GM18873 (cell line): ENCODE measurements at regions not wholly inside any gene's neighbourhood (a gene's known extent, or its start where the extent isn't known, plus 50 kb on each side); places are given as distances from the start of the nearest gene placed in this dataset.

ENCODE experiments used
- ATAC-seq: cut with Tn5 transposase; IDR thresholded peaks from one replicate; pipeline ENCODE4 v1.9.1; 2021; ENCODE audit warnings: mild to moderate bottlenecking, moderate library complexity, moderate number of reproducible peaks; ENCODE audit not compliant: unreplicated experiment, low FRiP score

- no peak for ATAC-seq
These were observed 174.6 kb downstream of the ZNF330 start for GRCh38 chr4:141395246-141395830.

- ATAC-seq = no peak
These were observed 175.2 kb downstream of the ZNF330 start for GRCh38 chr4:141395919-141396318.

DNA sequence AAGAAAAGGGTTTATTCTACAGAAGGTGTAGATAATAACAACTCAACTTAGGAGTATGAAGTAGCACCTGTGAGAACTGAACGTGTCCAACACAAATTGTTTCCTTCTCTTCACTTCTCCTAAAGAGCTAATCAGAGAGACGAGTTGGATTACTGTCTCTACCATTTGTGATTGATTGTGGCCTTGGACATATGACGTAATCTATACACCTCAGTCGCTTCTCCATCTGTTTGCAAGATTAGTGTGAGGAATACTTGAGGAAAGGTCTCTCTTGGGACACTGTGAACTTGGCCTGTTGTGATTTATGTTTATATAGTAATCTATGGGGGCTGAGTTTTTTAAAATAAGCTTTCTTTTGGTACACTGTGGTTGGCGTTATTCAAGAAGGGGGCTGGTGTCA is 182.0 kb downstream of the ZNF330 start:
- no peak for ATAC-seq

GRCh38 chr4:141403782-141404181 is 183.1 kb downstream of the ZNF330 start:
- ATAC-seq = no peak

DNA sequence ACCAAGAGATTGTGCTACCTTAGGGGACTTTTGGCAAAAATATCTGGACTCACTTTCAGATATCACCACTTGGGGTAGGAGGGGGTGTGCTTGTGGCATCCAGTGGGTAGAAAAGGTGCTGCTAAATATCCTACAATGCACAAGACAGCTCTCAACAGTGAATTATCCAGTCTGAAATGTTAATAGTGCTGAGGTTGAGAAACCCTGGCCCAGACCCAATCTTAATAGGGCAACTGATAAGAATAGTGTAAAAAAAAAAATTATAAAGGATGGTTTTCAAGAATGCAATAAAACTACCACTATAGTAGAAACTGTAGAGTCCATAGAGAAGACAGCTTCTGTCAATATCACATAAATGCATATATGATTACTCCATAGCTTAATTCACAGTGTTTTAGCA is 185.5 kb downstream of the ZNF330 start:
- ATAC-seq = no peak

DNA sequence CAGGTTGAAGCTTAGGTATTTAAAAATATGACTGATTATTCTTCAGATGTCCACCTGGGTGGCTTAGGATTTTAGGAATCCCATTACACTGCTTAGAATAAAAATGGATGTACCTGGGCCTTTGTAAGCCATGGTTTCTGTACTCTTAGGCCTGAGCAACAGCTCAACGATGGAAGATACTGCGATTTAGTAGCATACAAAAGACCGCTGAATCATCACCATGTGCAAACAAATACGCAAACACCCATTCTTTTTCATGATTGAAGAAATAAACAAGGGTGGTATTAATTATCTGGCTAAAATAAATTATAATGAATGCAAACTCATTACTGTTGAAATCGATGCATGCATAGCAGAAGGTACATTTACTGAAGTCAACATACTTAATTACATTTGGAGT is 188.9 kb downstream of the ZNF330 start:
- no peak for ATAC-seq

DNA sequence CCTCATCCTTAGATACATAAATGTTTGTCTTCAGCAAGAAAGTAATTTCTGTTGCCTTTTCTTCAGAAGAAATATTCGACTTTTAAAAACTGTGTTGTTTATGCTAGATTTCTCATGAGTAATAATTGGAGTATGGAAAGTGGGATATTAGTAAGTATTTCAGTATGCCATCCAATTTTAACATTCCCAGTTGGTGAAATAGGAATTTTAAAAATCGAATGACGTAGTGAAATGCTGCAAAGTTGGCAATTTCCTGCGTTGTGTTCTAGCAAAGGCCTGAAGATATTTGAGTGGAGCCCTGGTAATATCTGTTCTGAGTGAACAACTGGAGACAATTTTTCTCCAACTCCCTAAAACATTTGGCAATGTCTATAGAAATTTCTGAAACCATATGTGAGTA is 190.1 kb downstream of the ZNF330 start:
- ATAC-seq = no peak

GRCh38 chr4:141411936-141412335 is 191.2 kb downstream of the ZNF330 start:
- ATAC-seq = no peak

DNA sequence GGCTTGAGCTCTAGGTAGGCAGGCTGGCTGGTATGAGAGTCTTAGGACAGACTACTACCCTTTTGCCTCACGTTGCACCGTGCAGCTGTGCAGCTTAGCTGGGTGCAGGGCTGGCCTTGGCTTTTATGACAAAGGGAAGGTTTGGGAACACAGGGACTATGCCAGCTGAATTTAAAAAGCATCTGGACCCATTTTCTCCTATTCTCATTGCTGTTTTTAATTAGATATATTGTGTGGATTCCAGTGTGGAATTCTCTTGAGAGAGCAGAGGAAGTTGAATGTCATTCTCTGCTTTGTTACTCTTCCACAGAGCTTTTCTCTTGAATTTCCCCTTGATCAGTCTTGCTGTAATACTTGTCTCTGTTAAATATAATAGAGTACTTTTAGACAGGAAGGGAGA is 192.7 kb downstream of the ZNF330 start:
- no peak for ATAC-seq

GRCh38 chr4:141415651-141416050 is 195.0 kb downstream of the ZNF330 start:
- no peak for ATAC-seq

DNA sequence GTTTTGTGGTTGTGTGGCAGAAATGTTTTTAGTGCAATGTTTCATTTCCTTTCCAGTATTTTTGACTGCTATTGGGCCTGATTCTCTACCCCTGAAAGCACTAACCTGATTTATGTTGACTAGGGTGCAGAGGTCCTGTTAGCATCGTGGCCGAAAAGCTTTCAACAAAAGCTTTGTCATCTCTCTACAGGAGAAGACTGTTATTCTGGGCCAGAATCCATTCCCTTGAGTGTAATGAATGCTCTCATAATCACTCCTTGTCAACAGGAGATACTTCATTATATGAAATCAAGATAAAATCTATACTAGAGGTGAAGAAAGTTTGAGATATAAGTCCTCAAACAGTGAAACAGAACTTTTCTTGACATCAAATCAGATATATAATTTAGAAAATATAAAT is 195.5 kb downstream of the ZNF330 start:
- no peak for ATAC-seq

DNA sequence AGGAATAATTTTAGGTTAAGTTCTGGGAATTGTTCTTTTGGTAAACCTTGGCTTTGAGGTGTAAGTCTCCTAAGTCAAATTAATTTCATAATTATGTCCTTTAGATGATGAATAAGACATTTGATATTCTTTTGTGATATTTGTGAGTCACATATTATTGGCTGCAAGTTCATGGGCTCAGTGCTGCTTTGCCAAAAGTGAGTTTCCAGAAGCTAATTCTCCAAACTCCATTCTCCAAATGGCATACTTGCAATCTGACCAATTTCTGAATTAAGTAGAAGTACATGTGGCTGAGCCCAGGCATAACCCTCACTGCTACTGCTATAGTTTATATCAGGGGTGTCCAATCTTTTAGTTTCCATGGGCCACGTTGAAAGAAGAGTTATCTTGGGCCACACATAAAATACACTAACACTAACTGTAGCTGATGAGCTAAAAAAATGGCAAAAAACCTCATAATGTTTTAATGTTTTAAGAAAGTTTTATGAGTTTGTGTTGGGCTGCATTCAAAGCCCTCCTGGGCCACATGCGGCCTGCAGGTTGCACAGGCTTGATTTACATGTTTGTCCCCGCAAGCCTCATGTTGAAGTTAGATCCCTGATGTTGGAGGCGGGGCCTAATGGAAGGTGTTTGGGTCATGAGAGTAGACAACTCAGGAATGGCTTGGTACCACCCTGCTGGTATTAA is 196.1 kb downstream of the ZNF330 start:
- no peak for ATAC-seq

DNA sequence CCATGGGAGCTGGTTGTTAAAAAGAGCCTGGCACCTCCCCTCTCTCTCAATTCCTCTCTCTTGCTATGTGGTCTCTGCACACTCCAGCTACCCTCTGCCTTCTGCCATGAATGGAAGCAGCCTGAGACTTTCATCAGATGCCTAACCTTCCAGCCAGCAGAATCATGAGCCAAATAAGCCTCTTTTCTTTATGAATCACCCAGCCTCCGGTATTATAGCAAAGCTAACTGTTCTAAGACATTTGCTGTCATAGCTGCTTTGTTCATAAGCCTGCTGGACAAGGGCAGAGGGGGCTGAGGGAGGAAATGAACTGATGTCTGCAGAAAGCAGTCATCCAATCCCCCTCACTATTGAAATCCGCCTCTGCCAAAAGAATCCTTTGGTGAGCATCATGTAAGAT is 196.7 kb downstream of the ZNF330 start:
- ATAC-seq = no peak

GRCh38 chr4:141425124-141425523 is 204.4 kb downstream of the ZNF330 start:
- no peak for ATAC-seq

DNA sequence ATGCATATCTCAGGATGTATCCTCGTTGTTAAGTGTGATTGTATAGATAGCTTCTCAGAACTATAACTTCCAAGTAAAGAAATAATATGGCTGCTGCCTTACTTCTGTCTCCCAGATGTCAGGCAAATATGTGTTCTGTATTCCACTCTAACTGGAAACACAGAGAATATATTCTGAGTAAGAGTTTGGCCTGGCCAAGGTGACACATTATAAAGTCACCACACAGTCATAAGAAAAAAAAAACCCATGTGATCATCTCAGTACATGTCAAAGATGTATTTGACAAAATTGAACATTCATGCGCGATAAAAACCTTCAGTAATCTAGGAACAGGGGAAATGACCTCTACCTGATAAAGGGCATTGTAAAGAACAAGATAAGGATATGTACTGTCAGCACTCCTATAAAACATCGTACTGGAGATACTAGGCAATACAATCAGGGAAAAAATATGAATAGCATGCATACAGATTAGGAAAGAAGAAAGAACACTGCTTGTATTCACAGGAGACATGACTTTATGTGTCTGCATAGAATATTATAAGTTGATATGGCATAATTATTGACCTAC is 207.1 kb downstream of the ZNF330 start:
- ATAC-seq = no peak

GRCh38 chr4:141429933-141430332 is 206.4 kb upstream of the IL15 start:
- ATAC-seq = no peak

GRCh38 chr4:141430686-141431085 is 205.7 kb upstream of the IL15 start:
- no peak for ATAC-seq

- no peak for ATAC-seq
These were observed 204.2 kb upstream of the IL15 start for GRCh38 chr4:141432000-141432712.

GRCh38 chr4:141435446-141436225 is 200.7 kb upstream of the IL15 start:
- ATAC-seq = no peak

DNA sequence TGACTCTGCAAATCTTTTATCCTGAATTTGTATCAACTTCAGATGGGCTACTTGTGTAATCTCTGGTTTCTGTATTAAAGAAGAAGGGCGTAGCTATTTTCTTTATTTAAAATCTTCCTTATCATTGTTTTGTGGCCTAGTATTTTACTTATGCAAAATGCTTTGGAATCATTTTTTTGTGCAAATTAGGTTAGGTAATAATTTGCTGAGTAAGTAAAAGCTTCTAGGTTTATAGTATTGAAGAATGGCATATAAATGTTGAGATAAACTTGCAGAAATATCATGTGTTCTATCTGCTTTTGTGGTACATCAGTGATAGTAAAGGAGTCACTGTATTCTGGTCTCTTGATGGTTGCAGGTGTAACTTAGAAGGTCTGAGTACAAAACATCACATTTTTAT is 197.2 kb upstream of the IL15 start:
- no peak for ATAC-seq

- no peak for ATAC-seq
These were observed 188.6 kb upstream of the IL15 start for GRCh38 chr4:141447761-141448160.
